KMS-11 (cell line): ENCODE measurements at regions not wholly inside any gene's neighbourhood (a gene's known extent, or its start where the extent isn't known, plus 50 kb on each side); places are given as distances from the start of the nearest gene placed in this dataset.
"Not testable (repeated sequence)": the region's sequence is repeated elsewhere in the genome, so short reads cannot be mapped to it uniquely, and the experiment has no call there.

Source experiments
- H2AFZ ChIP-seq: fragments of 200-600 bp; sonication (generic); 2 replicates; pipeline ENCODE4 v1.6.1; 2016; ENCODE audit warnings: antibody characterized with exemption, mixed run types, low read depth
- H3K27ac ChIP-seq: fragments of 200-600 bp; sonication (generic); 2 replicates; pipeline ENCODE4 v1.6.1; 2016; ENCODE audit warnings: mild to moderate bottlenecking, mixed run types
- H3K27me3 ChIP-seq: fragments of 200-600 bp; sonication (generic); 2 replicates; pipeline ENCODE4 v1.6.1; 2017; ENCODE audit warnings: mild to moderate bottlenecking, low read depth, mixed run types, moderate library complexity; ENCODE audit not compliant: insufficient read depth
- H3K36me3 ChIP-seq: fragments of 200-600 bp; sonication (generic); 2 replicates; pipeline ENCODE4 v1.6.1; 2017; ENCODE audit warnings: mild to moderate bottlenecking, mixed run types; ENCODE audit not compliant: insufficient read depth
- H3K4me1 ChIP-seq: fragments of 200-600 bp; sonication (generic); 2 replicates; pipeline ENCODE4 v1.6.1; 2016; ENCODE audit warnings: mild to moderate bottlenecking, low read depth, mixed run types; ENCODE audit not compliant: poor library complexity, severe bottlenecking
- H3K4me2 ChIP-seq: fragments of 200-600 bp; sonication (generic); 2 replicates; pipeline ENCODE4 v1.7.0; 2016; ENCODE audit warnings: mild to moderate bottlenecking, mixed run types
- H3K4me3 ChIP-seq: fragments of 200-600 bp; sonication (generic); IDR thresholded peaks from 2 replicates; pipeline ENCODE4 v1.6.1; 2017; ENCODE audit warnings: low read depth, low read length, mixed read lengths; ENCODE audit not compliant: insufficient read depth
- H3K79me2 ChIP-seq: fragments of 200-600 bp; sonication (generic); 2 replicates; pipeline ENCODE4 v1.6.1; 2016; ENCODE audit warnings: low read depth, mixed run types; ENCODE audit not compliant: insufficient read depth
- H3K9ac ChIP-seq: fragments of 200-600 bp; sonication (generic); 2 replicates; pipeline ENCODE4 v1.6.1; 2016; ENCODE audit warnings: mild to moderate bottlenecking, mixed run types
- H4K20me1 ChIP-seq: fragments of 200-600 bp; sonication (generic); 2 replicates; pipeline ENCODE4 v1.6.1; 2016; ENCODE audit warnings: mild to moderate bottlenecking, mixed run types; ENCODE audit not compliant: insufficient read depth
- CTCF ChIP-seq: fragments of 200-600 bp; sonication (generic); conservative IDR thresholded peaks from 2 replicates; pipeline ENCODE4 v1.6.1; 2017; ENCODE audit warnings: low read depth, mild to moderate bottlenecking, antibody characterized with exemption, low read length, moderate library complexity, mixed read lengths

- H3K36me3 ChIP-seq = no peaks in the 10 kb centered on the region
- H3K27me3 ChIP-seq = no peaks in the 10 kb centered on the region
- no peak overlapping the region for H2AFZ ChIP-seq
- H3K4me3 ChIP-seq = no peak overlapping the region
- H3K4me1 ChIP-seq = no peaks in the 10 kb centered on the region
- H4K20me1 ChIP-seq = no peaks in the 10 kb centered on the region
- no peak overlapping the region for H3K27ac ChIP-seq
- TF ChIP-seq CTCF = no peak
- no peaks in the 10 kb centered on the region for H3K79me2 ChIP-seq
- no peak overlapping the region for H3K4me2 ChIP-seq
- no peak overlapping the region for H3K9ac ChIP-seq
Measured at GRCh38 chr13:20311596-20311995, 79.5 kb upstream of the GJB6 start.

- Histone ChIP-seq H3K4me3 (no peak overlapping the region), H3K27me3 (no peaks in the 10 kb centered on the region), H3K4me2 (no peak overlapping the region), H3K27ac (no peak overlapping the region), H2AFZ (no peak overlapping the region), H3K36me3 (no peaks in the 10 kb centered on the region), H3K9ac (no peak overlapping the region), H3K79me2 (no peaks in the 10 kb centered on the region), H3K4me1 (no peaks in the 10 kb centered on the region), H4K20me1 (no peaks in the 10 kb centered on the region)
- no peak for TF ChIP-seq CTCF
Measured at GRCh38 chr13:20311022-20311421, 78.9 kb upstream of the GJB6 start.

GRCh38 chr13:20306039-20306438 lies 73.9 kb upstream of the GJB6 start:
- Histone ChIP-seq H4K20me1 (no peaks in the 10 kb centered on the region), H3K4me1 (no peaks in the 10 kb centered on the region), H2AFZ (no peak overlapping the region), H3K4me2 (no peak overlapping the region), H3K36me3 (no peaks in the 10 kb centered on the region), H3K79me2 (no peaks in the 10 kb centered on the region), H3K27me3 (no peaks in the 10 kb centered on the region), H3K27ac (no peak overlapping the region), H3K4me3 (no peak overlapping the region), H3K9ac (no peak overlapping the region)
- TF ChIP-seq CTCF = no peak

GRCh38 chr13:20305587-20305986 lies 73.5 kb upstream of the GJB6 start:
- no peak overlapping the region for H3K27ac ChIP-seq
- no peaks in the 10 kb centered on the region for H4K20me1 ChIP-seq
- H3K27me3 ChIP-seq = no peaks in the 10 kb centered on the region
- no peaks in the 10 kb centered on the region for H3K4me1 ChIP-seq
- no peak overlapping the region for H3K9ac ChIP-seq
- no peak overlapping the region for H2AFZ ChIP-seq
- no peak overlapping the region for H3K4me3 ChIP-seq
- no peaks in the 10 kb centered on the region for H3K79me2 ChIP-seq
- H3K4me2 ChIP-seq = no peak overlapping the region
- no peaks in the 10 kb centered on the region for H3K36me3 ChIP-seq
- no peak for TF ChIP-seq CTCF

- H3K4me1 ChIP-seq = not testable (repeated sequence)
Measured at GRCh38 chr13:20304061-20304460, 71.9 kb upstream of the GJB6 start.

More at GRCh38 chr13:20304061-20304460, 71.9 kb upstream of the GJB6 start:
- not testable (repeated sequence) for H3K27me3 ChIP-seq, H3K36me3 ChIP-seq, H3K4me3 ChIP-seq, H4K20me1 ChIP-seq, H3K27ac ChIP-seq, H3K4me2 ChIP-seq, H2AFZ ChIP-seq, H3K79me2 ChIP-seq, H3K9ac ChIP-seq
